ENCODE measurements at regions not wholly inside any gene's neighbourhood (a gene's known extent, or its start where the extent isn't known, plus 50 kb on each side); places are given as distances from the start of the nearest gene placed in this dataset.
"Not testable (repeated sequence)": the region's sequence is repeated elsewhere in the genome, so short reads cannot be mapped to it uniquely, and the experiment has no call there.

DNA sequence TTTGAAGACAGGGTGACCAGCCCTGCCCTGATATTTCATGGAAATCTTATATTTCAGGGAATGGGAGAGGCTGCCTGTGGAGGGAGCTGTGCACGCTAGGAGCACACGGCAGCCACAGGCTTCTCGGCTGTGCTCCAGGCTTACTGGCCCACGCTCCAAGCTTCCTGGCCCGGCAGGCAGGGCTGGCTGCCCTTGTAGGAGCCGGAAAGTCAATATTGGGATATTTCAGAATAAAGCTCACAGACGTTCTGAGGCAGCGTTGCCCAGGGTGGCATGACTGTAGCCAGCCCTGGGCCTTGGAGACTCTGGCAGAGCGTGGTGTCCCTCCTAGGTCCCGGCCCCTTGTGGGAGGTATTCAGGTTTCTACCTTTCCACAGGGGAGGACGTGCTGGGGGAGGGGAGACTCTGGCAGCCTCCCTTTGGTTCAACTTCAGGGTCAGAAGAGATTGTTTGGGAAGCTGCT, 95.6 kb downstream of the NPIPB11 start:
- Histone ChIP-seq H3K27me3 (no peaks in the 10 kb centered on the region), H3K4me3 (no peak overlapping the region), H3K4me1 (peaks cover 6 to 34% (median 12%) of the 10 kb centered on the region in 3 donors), H3K27ac (no peak overlapping the region), H3K36me3 (no peaks in the 10 kb centered on the region), H3K9me3 (no peaks in the 10 kb centered on the region)
- intact Hi-C loops (cut with DNase I): no loop called here
- WGBS, 2 donors: 33% methylated on average over 3 of the region's 11 CpGs; no CpG with 5 or more reads in 1 of the 2 donors
- no peak for DNase-seq
- peak in 3 of 6 experiments; percentile 5 to 29 (median 18) for TF ChIP-seq CTCF (IDR thresholded peaks at IDR 0.05)
- TF ChIP-seq POLR2A (IDR thresholded peaks at IDR 0.05): no peak

GRCh38 chr16:29310243-29310642, 96.3 kb downstream of the NPIPB11 start:
- DNase-seq; H3K4me3 ChIP-seq; H3K27ac ChIP-seq; H3K27me3 ChIP-seq; intact Hi-C loops (cut with DNase I); H3K9me3 ChIP-seq; H3K36me3 ChIP-seq: not testable (repeated sequence)
- peaks cover 6 to 32% (median 12%) of the 10 kb centered on the region in 3 donors for H3K4me1 ChIP-seq
- WGBS, 2 donors: 93 to 94% methylated on average over 5 to 9 of the region's 9 CpGs

- H3K27me3 ChIP-seq; DNase-seq; H3K9me3 ChIP-seq; H3K27ac ChIP-seq; H3K4me3 ChIP-seq; H3K36me3 ChIP-seq; intact Hi-C loops (cut with DNase I): not testable (repeated sequence)
- WGBS, 2 donors: no CpG with 5 or more reads among the region's 13 CpGs
- peaks cover 6 to 32% (median 12%) of the 10 kb centered on the region in 3 donors for H3K4me1 ChIP-seq
Observed at GRCh38 chr16:29309601-29310000, 96.9 kb downstream of the NPIPB11 start.

DNA sequence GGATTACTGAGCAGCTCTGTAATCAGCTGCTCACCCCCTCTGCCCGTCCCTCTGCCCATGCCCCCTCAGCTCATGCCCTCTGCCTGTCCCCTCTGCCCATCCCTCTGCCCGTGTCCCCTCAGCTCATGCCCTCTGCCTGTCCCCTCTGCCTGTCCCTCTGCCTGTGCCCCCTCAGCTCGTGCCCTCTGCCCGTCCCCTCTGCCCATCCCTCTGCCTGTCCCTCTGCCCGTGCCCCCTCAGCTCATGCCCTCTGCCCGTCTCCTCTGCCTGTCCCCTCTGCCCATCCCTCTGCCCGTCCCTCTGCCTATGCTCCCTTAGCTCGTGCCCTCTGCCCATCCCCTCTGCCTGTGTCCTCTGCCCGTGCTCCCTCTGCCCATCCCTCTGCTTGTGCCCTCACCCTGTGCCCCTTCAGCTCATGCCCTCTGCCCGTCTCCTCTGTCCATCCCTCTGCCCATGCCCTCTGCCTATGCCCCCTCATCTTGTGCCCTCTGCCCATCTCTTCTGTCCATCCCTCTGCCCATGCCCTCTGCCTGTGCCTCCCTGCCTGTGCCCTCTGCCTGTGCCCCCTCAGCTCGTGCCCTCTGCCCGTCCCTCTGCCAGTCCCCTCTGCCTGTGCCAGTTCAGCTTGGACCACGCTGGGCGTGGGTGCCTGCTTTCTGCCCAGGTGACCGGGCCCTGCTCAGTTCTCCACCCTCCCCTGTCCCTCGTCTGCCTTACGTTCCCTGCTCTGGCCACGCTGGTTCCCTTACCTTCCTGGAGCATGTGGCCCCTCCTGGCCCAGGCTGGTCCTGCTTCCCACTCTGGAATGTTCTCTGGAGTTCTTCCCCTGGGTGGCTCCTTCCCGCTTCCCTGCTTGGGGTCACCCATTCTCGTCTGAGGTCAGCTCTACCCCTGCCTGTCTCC, 97.6 kb downstream of the NPIPB11 start:
- no peaks in the 10 kb centered on the region for H3K9me3 ChIP-seq
- intact Hi-C loops (cut with DNase I): no loop called here
- DNase-seq: no peak
- H3K27me3 ChIP-seq: no peaks in the 10 kb centered on the region
- TF ChIP-seq POLR2A (IDR thresholded peaks at IDR 0.05) (no peak), CTCF (IDR thresholded peaks at IDR 0.05) (no peak)
- no peaks in the 10 kb centered on the region for H3K36me3 ChIP-seq
- WGBS, 2 donors: 87 to 90% methylated on average over 17 to 20 of the region's 20 CpGs
- peaks cover 6 to 32% (median 12%) of the 10 kb centered on the region in 3 donors for H3K4me1 ChIP-seq
- no peak overlapping the region for H3K27ac ChIP-seq
- H3K4me3 ChIP-seq: no peak overlapping the region

- peaks cover 6 to 32% (median 12%) of the 10 kb centered on the region in 3 donors for H3K4me1 ChIP-seq
- intact Hi-C loops (cut with DNase I): no loop called here
- WGBS, 2 donors: 80 to 87% methylated on average over 15 to 16 of the region's 19 CpGs
Observed at GRCh38 chr16:29307598-29308507, 98.7 kb downstream of the NPIPB11 start.

More at GRCh38 chr16:29307598-29308507, 98.7 kb downstream of the NPIPB11 start:
- Histone ChIP-seq H3K27ac (no peak overlapping the region), H3K27me3 (no peaks in the 10 kb centered on the region), H3K9me3 (no peaks in the 10 kb centered on the region), H3K4me3 (no peak overlapping the region), H3K36me3 (no peaks in the 10 kb centered on the region)
- no peak for DNase-seq
- TF ChIP-seq CTCF (IDR thresholded peaks at IDR 0.05) (no peak), POLR2A (IDR thresholded peaks at IDR 0.05) (no peak)

All from esophagus squamous epithelium (tissue), 5 donors.